GM21381 (cell line): ENCODE measurements at regions not wholly inside any gene's neighbourhood (a gene's known extent, or its start where the extent isn't known, plus 50 kb on each side); places are given as distances from the start of the nearest gene placed in this dataset.
"Not testable (repeated sequence)": the region's sequence is repeated elsewhere in the genome, so short reads cannot be mapped to it uniquely, and the experiment has no call there.

Source experiments
- ATAC-seq: cut with Tn5 transposase; IDR thresholded peaks from one replicate; pipeline ENCODE4 v1.9.1; 2021; ENCODE audit warnings: mild to moderate bottlenecking, moderate library complexity; ENCODE audit not compliant: unreplicated experiment

GRCh38 chr6:112920994-112921393 is 573.9 kb downstream of the RFPL4B start:
- ATAC-seq = no peak

GRCh38 chr6:112923940-112924587 is 576.9 kb downstream of the RFPL4B start:
- no peak for ATAC-seq

DNA sequence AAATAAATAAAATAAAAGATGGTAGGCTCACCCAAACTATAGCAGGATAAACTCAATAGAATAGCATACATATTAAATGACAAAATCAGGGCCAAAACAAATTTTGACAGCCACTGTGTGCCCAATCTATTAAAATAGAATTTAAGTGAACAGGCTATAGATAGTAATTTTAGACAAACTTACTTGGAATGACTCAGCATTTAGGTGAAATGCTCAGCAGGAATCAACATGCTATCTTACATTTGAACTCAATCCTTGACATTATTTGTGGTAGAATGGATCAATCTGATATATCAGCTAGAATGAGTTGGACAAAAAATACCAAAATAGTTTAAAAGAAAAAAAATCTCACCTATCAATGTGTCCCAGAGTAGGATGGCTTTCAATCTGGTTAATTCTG is 578.6 kb downstream of the RFPL4B start:
- no peak for ATAC-seq

DNA sequence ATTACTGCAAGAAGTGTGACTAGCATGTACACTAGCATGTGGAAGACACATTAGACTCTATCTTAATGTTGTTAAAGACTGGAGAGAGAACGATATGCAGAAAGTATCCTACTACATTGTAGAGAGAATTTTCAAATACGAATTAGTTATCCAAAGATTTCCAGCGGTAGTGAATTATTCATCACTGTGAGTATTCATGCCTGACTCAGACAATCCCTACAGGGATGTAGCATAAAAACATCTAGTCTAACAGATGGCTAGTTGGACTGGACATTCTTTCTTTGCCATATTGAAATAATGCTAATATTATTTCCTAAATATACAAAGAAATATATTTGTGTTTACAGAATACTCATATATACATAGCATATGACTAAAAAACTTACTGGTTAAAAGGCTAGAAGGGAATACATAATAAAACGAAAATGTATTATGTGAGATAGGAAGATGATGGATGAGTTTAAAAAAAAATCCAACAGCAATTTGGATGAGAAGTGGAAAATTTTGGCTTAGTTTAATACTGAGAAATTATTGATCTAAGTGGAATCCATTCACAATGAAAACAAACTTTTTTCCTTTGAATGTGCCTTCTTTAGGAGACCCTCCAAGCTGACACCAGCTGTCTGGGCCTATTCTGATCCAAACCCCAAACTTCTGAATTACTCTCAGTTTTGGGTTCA is 580.7 kb downstream of the RFPL4B start:
- no peak for ATAC-seq

DNA sequence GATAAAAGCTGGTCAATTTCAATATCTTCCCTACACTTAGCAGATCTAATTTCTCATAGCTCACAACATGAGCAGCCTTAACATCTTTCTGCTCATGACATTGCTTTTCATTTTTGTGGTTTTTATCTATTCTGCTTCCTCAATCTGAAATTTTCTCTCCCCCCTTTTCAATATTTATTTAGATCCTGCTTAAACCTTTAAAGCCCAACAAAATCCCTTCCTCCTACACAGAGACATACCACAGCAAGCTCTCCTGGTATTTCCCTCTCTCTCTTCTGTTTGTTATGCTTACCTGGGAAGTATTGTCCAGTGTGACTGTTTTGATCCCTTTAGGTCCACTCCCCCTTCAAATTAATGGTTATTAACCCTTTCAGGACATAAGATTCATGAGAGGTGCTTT is 582.5 kb downstream of the RFPL4B start:
- no peak for ATAC-seq

DNA sequence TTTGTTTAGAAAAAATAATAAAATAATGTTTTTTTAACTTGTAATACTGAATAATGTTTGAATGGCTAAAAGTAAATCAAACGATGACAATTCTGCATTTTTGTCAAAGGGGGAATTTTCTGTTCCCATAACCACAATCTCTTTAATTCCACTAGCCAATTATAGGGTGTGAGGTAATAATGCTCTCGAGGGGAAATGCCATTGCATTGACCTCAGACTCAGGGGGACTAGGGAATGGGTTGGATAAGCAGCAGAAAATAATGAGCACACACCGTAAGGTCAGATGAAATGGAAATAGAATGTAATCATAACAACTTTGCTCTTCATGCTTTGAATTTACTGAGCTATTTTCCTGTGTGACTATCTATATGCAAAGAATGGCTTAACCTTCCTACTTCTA is 584.7 kb downstream of the RFPL4B start:
- no peak for ATAC-seq

DNA sequence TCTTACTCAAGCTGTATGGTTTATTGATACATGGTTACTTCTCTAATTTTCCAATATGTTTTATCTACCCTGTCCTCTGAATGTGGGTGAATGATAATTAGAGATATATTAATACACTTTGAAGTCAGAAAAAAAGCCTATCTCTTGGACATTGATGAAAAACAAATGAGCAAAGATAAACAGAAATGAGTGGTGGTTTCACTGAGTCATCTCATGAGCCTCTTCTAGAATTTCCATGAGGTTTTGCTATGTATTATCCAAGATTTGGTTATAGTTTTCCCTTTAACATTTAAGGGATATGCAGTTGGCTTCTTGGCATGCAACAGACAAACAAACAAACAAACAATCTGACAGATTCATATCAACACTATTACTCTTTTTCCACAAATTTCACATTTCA is 586.8 kb downstream of the RFPL4B start:
- no peak for ATAC-seq

- ATAC-seq = no peak
Measured at GRCh38 chr6:112934433-112935327, 587.5 kb downstream of the RFPL4B start.

- no peak for ATAC-seq
Measured at GRCh38 chr6:112935402-112936078, 588.4 kb downstream of the RFPL4B start.

DNA sequence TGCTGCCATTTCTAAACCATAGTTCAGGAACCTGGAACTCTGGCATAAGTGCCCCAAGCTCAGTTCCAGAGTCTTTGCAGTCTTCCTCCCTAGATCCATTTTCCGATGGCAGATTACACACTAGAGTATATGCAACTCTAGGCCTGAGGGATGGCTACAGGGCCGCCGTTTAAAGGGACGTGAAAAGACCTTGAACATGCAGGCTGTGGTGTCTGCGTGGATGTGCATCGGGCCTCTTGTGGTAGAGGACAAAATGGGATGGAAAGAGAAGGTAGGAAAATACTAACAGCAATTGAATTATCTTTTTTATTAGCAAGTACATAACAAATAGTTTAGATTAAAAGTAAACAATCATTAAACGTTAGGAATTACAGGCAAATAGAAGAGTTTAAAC is 588.9 kb downstream of the RFPL4B start:
- no peak for ATAC-seq

- no peak for ATAC-seq
Measured at GRCh38 chr6:112936504-112936903, 589.4 kb downstream of the RFPL4B start.

GRCh38 chr6:112937690-112938089 is 590.6 kb downstream of the RFPL4B start:
- not testable (repeated sequence) for ATAC-seq

DNA sequence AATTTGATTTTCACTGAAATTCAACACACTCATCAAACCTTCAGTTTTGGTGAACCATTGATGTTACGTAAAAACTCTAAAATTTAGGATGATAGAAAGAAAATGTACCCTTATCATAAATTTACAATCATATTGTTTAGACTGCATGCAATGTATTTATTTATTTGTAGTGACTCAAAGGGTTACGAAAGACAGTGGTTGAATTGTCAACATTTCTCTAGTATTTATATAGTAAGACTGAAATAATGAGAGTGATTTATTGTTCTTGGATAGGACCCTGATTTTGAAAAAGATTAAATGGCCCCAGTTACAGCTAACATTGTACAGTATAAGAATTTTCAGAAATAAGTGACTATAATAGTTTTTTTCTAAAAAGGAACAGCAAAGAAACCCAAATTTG is 591.5 kb downstream of the RFPL4B start:
- ATAC-seq = no peak

- ATAC-seq = no peak
Measured at GRCh38 chr6:112939563-112939962, 592.4 kb downstream of the RFPL4B start.

- no peak for ATAC-seq
Measured at GRCh38 chr6:112941613-112942012, 594.5 kb downstream of the RFPL4B start.

- ATAC-seq = no peak
Measured at GRCh38 chr6:112946051-112946450, 598.9 kb downstream of the RFPL4B start.

DNA sequence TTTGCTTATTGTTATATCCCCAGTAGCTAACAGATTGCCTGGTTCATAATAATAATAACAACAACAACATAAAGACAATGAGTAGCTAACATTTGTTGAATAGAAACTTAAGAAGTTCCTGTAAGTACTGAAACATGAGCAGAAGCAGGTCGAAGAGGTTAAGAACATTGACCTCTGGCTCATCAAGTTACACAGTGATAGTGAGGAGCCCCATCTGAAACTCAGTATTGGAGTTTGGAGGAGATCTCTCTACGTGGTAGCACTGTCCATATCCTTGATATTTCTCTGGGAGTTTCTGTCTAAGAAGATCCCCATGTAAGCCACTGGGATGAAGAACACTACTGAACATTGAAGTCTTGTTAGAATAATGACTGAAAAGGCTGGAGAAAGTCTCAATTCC is 600.4 kb downstream of the RFPL4B start:
- no peak for ATAC-seq

GRCh38 chr6:112951829-112952228 is 604.7 kb downstream of the RFPL4B start:
- no peak for ATAC-seq

DNA sequence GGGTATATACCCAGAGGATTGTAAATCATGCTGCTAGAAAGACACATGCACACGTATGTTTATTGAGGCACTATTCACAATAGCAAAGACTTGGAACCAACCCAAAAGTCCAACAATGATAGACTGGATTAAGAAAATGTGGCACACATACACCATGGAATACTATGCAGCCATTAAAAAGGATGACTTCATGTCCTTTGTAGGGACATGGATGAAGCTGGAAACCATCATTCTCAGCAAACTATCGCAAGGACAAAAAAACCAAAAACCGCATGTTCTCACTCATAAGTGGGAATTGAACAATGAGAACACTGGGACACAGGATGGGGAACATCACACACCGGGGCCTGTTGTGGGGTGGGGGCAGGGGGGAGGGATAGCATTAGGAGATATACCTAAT is 608.6 kb downstream of the RFPL4B start:
- ATAC-seq = not testable (repeated sequence)

DNA sequence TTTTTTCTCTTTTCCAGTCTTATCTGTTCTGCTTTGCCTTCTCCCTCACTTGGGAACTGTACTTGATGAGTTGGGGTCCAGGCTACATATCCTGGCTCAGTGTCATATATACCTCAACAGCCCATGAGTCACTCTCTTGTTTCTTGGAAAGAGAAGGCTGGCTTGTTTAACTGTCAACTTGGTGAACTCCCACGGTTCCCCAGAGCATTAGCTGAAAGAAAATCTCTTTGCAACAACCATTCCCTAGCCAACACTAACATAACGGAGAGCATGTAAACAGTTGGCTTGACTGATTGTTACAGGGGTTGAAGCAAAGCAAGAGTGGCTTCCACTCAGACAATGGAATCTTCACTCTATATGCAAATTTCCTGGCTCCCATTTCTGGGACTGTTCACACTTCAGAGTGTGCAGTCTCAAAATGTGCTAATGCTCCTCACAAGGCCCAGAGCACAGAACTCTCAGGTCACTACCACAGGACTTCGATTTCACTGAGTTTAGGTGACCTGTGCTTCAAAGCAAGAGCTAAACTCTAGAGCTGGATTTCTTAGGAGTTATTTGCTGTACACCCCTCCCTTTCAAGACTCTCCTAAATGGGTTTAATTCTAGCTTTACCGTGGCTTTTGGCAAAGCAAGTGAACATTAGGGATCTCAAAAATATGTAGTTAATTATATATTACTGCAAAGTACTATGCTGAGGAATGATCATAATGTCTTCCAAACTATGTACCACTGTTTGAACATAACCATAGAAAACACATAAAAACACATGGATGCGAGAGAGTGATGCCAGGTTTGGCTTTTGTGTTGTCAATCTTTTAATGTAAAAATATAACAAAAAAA is 609.8 kb downstream of the RFPL4B start:
- ATAC-seq = no peak
